Transverse colon (tissue), 4 donors: ENCODE measurements at regions not wholly inside any gene's neighbourhood (a gene's known extent, or its start where the extent isn't known, plus 50 kb on each side); places are given as distances from the start of the nearest gene placed in this dataset.

Source experiments
- EP300 ChIP-seq: sonication (generic); formaldehyde crosslinking; IDR thresholded peaks from one replicate; pipeline ENCODE4 v1.6.1; 2017; ENCODE audit warnings: antibody characterized with exemption, low read depth
- POLR2A ChIP-seq: fragments of 450-650 bp; IDR thresholded peaks from one replicate; pipeline ENCODE4 v1.6.1; 2016; ENCODE audit warnings: antibody characterized with exemption, mild to moderate bottlenecking, moderate library complexity
- POLR2AphosphoS5 ChIP-seq, 3 donors: sonication (generic); formaldehyde crosslinking; IDR thresholded peaks; one replicate each; pipeline ENCODE4 v1.6.1; 2016; ENCODE audit warnings: antibody characterized with exemption in 3 of 3
- TF ChIP-seq, protein P1 (sequence below), 5 experiments: fragments of 200-600 bp in 3 of 5; fragments of 450-650 bp in 2 of 5; sonication (generic) in 3 of 5; IDR thresholded peaks; 1 replicate in 2 of 5; 2 replicates in 3 of 5; pipeline ENCODE4 v1.5.1; 2016 to 2017; ENCODE audit warnings: antibody characterized with exemption in 5 of 5, inconsistent platforms in 3 of 5, mild to moderate bottlenecking in 2 of 5, moderate library complexity in 1 of 5

DNA sequence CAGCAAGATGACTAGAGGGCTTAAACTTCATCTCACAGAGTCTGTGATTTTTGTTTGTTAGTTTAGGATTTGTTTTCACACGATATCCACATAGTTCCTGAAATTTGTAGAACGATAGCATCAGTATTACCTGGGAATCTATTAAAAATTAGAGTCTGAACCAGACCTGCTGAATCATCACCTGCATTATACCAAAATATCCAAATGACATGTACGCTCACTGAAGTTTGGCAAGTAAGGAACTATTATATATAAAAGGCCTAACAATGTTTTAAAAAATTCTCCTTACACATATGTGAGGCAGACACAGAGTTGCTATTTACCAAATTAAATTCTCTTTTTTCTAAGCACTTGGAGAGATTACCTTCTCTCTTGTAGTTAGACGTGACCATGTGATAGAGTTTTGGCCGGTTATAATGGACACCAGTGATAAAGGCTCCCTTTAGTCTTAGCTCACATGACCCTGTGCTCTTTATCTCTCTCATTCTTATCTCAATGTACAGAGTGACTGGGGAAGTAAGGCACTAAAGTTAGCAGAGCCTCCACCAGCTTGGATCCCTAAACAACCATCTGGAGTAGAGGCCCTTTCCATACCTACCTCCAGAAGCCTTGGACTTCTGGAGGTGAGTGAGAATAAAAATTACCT lies 363.1 kb downstream of the DSC3 start:
- TF ChIP-seq, protein P1, sequence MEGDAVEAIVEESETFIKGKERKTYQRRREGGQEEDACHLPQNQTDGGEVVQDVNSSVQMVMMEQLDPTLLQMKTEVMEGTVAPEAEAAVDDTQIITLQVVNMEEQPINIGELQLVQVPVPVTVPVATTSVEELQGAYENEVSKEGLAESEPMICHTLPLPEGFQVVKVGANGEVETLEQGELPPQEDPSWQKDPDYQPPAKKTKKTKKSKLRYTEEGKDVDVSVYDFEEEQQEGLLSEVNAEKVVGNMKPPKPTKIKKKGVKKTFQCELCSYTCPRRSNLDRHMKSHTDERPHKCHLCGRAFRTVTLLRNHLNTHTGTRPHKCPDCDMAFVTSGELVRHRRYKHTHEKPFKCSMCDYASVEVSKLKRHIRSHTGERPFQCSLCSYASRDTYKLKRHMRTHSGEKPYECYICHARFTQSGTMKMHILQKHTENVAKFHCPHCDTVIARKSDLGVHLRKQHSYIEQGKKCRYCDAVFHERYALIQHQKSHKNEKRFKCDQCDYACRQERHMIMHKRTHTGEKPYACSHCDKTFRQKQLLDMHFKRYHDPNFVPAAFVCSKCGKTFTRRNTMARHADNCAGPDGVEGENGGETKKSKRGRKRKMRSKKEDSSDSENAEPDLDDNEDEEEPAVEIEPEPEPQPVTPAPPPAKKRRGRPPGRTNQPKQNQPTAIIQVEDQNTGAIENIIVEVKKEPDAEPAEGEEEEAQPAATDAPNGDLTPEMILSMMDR (IDR thresholded peaks at IDR 0.05): no peak
- TF ChIP-seq EP300 (no peak), POLR2A (no peak), POLR2AphosphoS5 (IDR thresholded peaks at IDR 0.05) (no peak)
